Calu3 (cell line): ENCODE measurements at regions not wholly inside any gene's neighbourhood (a gene's known extent, or its start where the extent isn't known, plus 50 kb on each side); places are given as distances from the start of the nearest gene placed in this dataset.

ENCODE experiments used
- BruUV-seq: library from RNA; stranded (reverse); fragments of 400-500 nt; replicated peaks from 2 replicates; lab custom pipeline; 2021; lab: Mats Ljungman, UMichigan
- CTCF ChIA-PET: fragments of 300-600 bp; sonication (Branson Sonifier 250); formaldehyde crosslinking; loops from one replicate; lab custom pipeline; 2022; ENCODE audit warnings: antibody characterized with exemption; lab: Charles Lee
- DNase-seq: peaks from one replicate; pipeline ENCODE4 v3.0.0; 2022
- H3K27ac Mint-ChIP-seq: one replicate; pipeline ENCODE4 v1.8.0; 2022; ENCODE audit warnings: mixed read lengths; ENCODE audit not compliant: unreplicated experiment
- H3K27me3 Mint-ChIP-seq: one replicate; pipeline ENCODE4 v1.8.0; 2022; ENCODE audit warnings: mixed read lengths; ENCODE audit not compliant: unreplicated experiment
- H3K36me3 Mint-ChIP-seq: one replicate; pipeline ENCODE4 v1.8.0; 2022; ENCODE audit warnings: mild to moderate bottlenecking, moderate library complexity, mixed read lengths; ENCODE audit not compliant: insufficient read depth, unreplicated experiment
- H3K4me1 Mint-ChIP-seq: one replicate; pipeline ENCODE4 v1.8.0; 2022; ENCODE audit warnings: mild to moderate bottlenecking, low read depth, mixed read lengths; ENCODE audit not compliant: unreplicated experiment
- H3K4me3 Mint-ChIP-seq: one replicate; pipeline ENCODE4 v1.8.0; 2022; ENCODE audit warnings: mild to moderate bottlenecking, low read depth, moderate library complexity, mixed read lengths; ENCODE audit not compliant: unreplicated experiment
- H3K9me3 Mint-ChIP-seq: one replicate; pipeline ENCODE4 v1.8.0; 2022; ENCODE audit warnings: low read depth, mixed read lengths; ENCODE audit not compliant: unreplicated experiment
- intact Hi-C: fragments of 100-400 bp; cut with micrococcal nuclease; formaldehyde crosslinking; loops from one replicate; pipeline ENCODE4 v1.10.0; 2022; ENCODE audit not compliant: unreplicated experiment
- TF ChIP-seq, protein P1 (sequence below): fragments of 200-600 bp; IDR thresholded peaks from one replicate; pipeline ENCODE4 v1.8.0; 2022; ENCODE audit warnings: antibody characterized with exemption; ENCODE audit not compliant: unreplicated experiment

DNA sequence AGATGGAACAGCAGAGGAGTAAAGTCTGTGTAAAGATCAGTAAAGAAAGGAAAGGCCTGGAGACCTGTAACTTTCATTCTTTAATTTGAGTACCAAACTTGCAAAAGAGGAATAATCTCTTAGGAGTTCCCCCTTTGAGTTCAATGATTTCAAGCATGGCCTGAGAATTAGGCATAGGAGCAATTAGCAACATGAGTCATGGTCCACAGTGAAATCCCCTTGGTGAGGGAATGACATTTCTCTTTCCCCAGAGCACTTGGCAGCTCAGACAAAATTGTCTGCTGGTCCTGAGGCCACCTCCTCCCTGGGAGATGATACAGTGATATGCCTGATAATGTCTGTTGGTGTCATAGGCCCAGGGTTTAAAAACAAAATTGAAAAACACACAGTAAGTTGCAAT, 81.4 kb upstream of the CRBN start:
- CTCF ChIA-PET = no interaction called here
- Mint-ChIP-seq H3K27ac (no peak overlapping the region), H3K9me3 (peaks cover 6% of the 10 kb centered on the region), H3K27me3 (no peaks in the 10 kb centered on the region), H3K36me3 (no peaks in the 10 kb centered on the region), H3K4me3 (no peak overlapping the region), H3K4me1 (no peaks in the 10 kb centered on the region)
- TF ChIP-seq, protein P1, sequence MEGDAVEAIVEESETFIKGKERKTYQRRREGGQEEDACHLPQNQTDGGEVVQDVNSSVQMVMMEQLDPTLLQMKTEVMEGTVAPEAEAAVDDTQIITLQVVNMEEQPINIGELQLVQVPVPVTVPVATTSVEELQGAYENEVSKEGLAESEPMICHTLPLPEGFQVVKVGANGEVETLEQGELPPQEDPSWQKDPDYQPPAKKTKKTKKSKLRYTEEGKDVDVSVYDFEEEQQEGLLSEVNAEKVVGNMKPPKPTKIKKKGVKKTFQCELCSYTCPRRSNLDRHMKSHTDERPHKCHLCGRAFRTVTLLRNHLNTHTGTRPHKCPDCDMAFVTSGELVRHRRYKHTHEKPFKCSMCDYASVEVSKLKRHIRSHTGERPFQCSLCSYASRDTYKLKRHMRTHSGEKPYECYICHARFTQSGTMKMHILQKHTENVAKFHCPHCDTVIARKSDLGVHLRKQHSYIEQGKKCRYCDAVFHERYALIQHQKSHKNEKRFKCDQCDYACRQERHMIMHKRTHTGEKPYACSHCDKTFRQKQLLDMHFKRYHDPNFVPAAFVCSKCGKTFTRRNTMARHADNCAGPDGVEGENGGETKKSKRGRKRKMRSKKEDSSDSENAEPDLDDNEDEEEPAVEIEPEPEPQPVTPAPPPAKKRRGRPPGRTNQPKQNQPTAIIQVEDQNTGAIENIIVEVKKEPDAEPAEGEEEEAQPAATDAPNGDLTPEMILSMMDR = no peak
- intact Hi-C loops = no loop called here
- no TSS peak for BruUV-seq
- no peak for DNase-seq

DNA sequence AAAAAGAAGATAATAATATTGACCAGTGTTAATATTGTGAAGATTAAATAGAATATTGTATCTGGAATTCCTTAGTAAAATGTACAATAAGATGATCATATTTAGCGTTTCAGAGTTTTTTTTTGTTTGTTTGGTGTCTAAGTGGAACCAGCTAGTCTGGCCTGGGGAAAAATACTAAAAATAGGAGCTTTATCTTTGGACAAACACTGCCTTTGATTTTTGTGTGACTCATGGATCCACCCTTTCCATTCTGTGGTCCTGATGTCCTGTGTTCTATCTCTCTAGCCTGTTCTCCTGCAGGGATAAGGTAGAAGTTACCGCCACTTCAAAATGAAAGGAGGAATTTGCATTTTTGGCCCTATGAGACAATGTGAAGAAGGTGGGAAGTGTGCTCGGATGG, 79.7 kb upstream of the CRBN start:
- no peak for DNase-seq
- TF ChIP-seq, protein P1 = no peak
- intact Hi-C loops = no loop called here
- no peak overlapping the region for H3K27ac Mint-ChIP-seq
- BruUV-seq = no TSS peak
- H3K27me3 Mint-ChIP-seq = no peaks in the 10 kb centered on the region
- no peaks in the 10 kb centered on the region for H3K4me1 Mint-ChIP-seq
- no peak overlapping the region for H3K4me3 Mint-ChIP-seq
- H3K9me3 Mint-ChIP-seq = peaks cover 3% of the 10 kb centered on the region
- CTCF ChIA-PET = no interaction called here
- H3K36me3 Mint-ChIP-seq = no peaks in the 10 kb centered on the region

DNA sequence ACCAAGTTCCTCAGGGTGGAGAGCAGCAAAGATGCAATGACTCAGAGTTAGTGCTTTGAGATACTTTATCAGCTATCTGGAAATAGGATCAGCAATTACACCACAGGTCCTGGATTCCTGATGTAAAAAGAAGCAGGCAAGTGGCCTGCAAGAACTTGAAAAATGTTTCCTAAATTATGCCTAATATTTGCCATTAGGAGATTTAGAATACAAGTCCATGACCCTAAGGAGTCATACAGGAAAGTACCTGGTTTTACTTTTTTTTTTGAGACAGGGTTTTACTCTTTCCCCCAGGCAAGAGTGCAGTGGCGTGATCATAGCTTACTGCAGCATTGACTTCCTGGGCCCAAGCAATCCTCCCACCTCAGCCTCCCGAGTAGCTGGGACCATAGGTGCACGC, 78.8 kb upstream of the CRBN start:
- Mint-ChIP-seq H3K36me3 (no peaks in the 10 kb centered on the region), H3K9me3 (peaks cover 6% of the 10 kb centered on the region), H3K27ac (no peak overlapping the region), H3K4me1 (no peaks in the 10 kb centered on the region), H3K4me3 (no peak overlapping the region), H3K27me3 (no peaks in the 10 kb centered on the region)
- TF ChIP-seq, protein P1 = no peak
- BruUV-seq = no TSS peak
- no peak for DNase-seq
- CTCF ChIA-PET = no interaction called here
- intact Hi-C loops = no loop called here

DNA sequence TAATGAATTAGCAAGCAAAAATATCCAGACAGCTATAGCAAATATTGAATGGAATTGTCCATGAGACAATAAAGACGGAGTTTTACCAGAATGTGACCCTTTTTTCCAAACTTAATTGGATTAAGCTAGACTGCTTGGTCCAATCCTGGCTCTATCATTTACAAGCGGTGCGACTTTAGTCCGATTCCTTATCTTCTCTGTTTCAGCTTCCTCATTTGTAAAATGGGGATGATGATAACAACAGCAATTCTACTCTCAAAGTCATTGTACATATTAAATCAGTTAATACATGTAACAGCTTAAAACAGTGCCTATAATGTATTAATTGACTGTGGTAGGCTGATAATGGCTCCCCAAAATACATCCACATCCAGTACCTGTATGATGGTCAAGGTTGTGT, 62.1 kb upstream of the CRBN start:
- TF ChIP-seq, protein P1 = no peak
- Mint-ChIP-seq H3K4me3 (no peak overlapping the region), H3K9me3 (peaks cover 3% of the 10 kb centered on the region), H3K27me3 (no peaks in the 10 kb centered on the region), H3K36me3 (no peaks in the 10 kb centered on the region), H3K4me1 (no peaks in the 10 kb centered on the region), H3K27ac (no peak overlapping the region)
- BruUV-seq = no TSS peak
- CTCF ChIA-PET = no interaction called here
- no peak for DNase-seq
- intact Hi-C loops = no loop called here
